K562 (cell line): ENCODE measurements at regions not wholly inside any gene's neighbourhood (a gene's known extent, or its start where the extent isn't known, plus 50 kb on each side); places are given as distances from the start of the nearest gene placed in this dataset.

ENCODE experiments used
- ATAC-seq: fragments of 200-7000 bp; cut with Tn5 transposase; 3 replicates; pipeline ENCODE4 v1.9.1; 2020; ENCODE audit warnings: moderate library complexity
- BruUV-seq: library from RNA; stranded (reverse); fragments of 400-500 nt; replicated peaks from 2 replicates; lab custom pipeline; 2021; lab: Mats Ljungman, UMichigan
- CTCF ChIA-PET: fragments of 300-600 bp; formaldehyde crosslinking; extraction: SDS; loops from one replicate; lab custom pipeline; 2021; ENCODE audit warnings: low intra/inter-chr PET ratio; lab: Yijun Ruan, JAX
- POLR2A ChIA-PET: fragments of 300-600, 350-650 bp; sonication (Branson Sonifier 250); formaldehyde crosslinking; extraction: SDS; loops from one replicate; lab custom pipeline; 2021; ENCODE audit warnings: antibody characterized with exemption, inconsistent platforms; lab: Yijun Ruan, JAX
- DNase-seq, 4 experiments: peaks; one replicate each; pipeline versions ENCODE4 v3.0.0 to v3.0.0-alpha.2; 2011 to 2018; ENCODE audit warnings: low spot score in 3 of 4, mixed read lengths in 3 of 4; ENCODE audit errors: extremely low read depth in 1 of 4
- FAIRE-seq: peaks from 2 replicates; lab custom pipeline; 2011; peaks lifted over from hg19 to GRCh38; lab: Jason Lieb, UNC
- H2AFZ ChIP-seq: 2 replicates; pipeline ENCODE4 v1.6.0; 2011; ENCODE audit warnings: low read depth, low read length, control low read depth, inconsistent platforms
- H3K27ac ChIP-seq: fragments of 200-600 bp; 3 replicates; pipeline ENCODE4 v1.8.0; 2011; ENCODE audit warnings: low read depth, mild to moderate bottlenecking, control low read depth, inconsistent platforms, low read length, moderate library complexity, mixed read lengths; ENCODE audit errors: extremely low read depth
- H3K27me3 ChIP-seq, 2 experiments: fragments of 300-600 bp in 1 of 2; 2 replicates in 1 of 2; 3 replicates in 1 of 2; pipeline versions ENCODE4 v1.6.0 to v1.8.0; 2011; ENCODE audit warnings: inconsistent platforms in 2 of 2, low read length in 2 of 2, mild to moderate bottlenecking in 1 of 2, mixed read lengths in 1 of 2, moderate library complexity in 1 of 2; ENCODE audit not compliant: control insufficient read depth in 2 of 2, insufficient read depth in 2 of 2
- H3K36me3 ChIP-seq: fragments of 300-600 bp; 3 replicates; pipeline ENCODE4 v1.8.0; 2011; ENCODE audit warnings: mild to moderate bottlenecking, low read length, inconsistent platforms; ENCODE audit not compliant: control insufficient read depth, insufficient read depth
- H3K4me1 ChIP-seq, 2 experiments: fragments of 200-600 bp in 1 of 2; replicated peaks in 1 of 2; 2 replicates in 1 of 2; 3 replicates in 1 of 2; pipeline versions ENCODE4 v1.5.1 to v1.8.0; 2011; ENCODE audit warnings: inconsistent platforms in 2 of 2, low read length in 2 of 2, mild to moderate bottlenecking in 1 of 2, mixed read lengths in 1 of 2, moderate library complexity in 1 of 2; ENCODE audit not compliant: control insufficient read depth in 2 of 2, insufficient read depth in 2 of 2
- H3K4me2 ChIP-seq: 2 replicates; pipeline ENCODE4 v1.6.1; 2011; ENCODE audit warnings: low read length, control low read depth, inconsistent platforms, mixed read lengths; ENCODE audit not compliant: insufficient read depth
- H3K4me3 ChIP-seq: fragments of 200-600 bp; sonication (generic), shearing (Covaris generic); 2 replicates; pipeline ENCODE4 v1.5.1; 2016; ENCODE audit warnings: control low read depth, inconsistent platforms
- H3K79me2 ChIP-seq: fragments of 200-600 bp; 3 replicates; pipeline ENCODE4 v1.8.0; 2011; ENCODE audit warnings: low read length, inconsistent platforms; ENCODE audit not compliant: control insufficient read depth, insufficient read depth
- H3K9ac ChIP-seq, 2 experiments: 2 replicates each; pipeline versions ENCODE4 v1.6.0 to v1.6.1; 2011; ENCODE audit warnings: low read depth in 2 of 2, low read length in 2 of 2, control low read depth in 1 of 2, inconsistent platforms in 1 of 2, mild to moderate bottlenecking in 1 of 2, mixed read lengths in 1 of 2; ENCODE audit not compliant: insufficient read depth in 1 of 2
- H3K9me1 ChIP-seq: one replicate; pipeline ENCODE4 v1.6.0; 2011; ENCODE audit warnings: inconsistent platforms, mild to moderate bottlenecking, low read length, moderate library complexity; ENCODE audit not compliant: control insufficient read depth, insufficient read depth
- H3K9me3 ChIP-seq: replicated peaks from 2 replicates; pipeline ENCODE4 v1.5.1; 2011; ENCODE audit warnings: low read depth, low read length, inconsistent platforms; ENCODE audit not compliant: control insufficient read depth, insufficient read depth
- H4K20me1 ChIP-seq: replicated peaks from 2 replicates; pipeline ENCODE4 v1.6.1; 2011; ENCODE audit warnings: low read length, inconsistent platforms, mixed read lengths; ENCODE audit not compliant: control insufficient read depth, insufficient read depth
- CTBP1 ChIP-seq: fragments of 450-650 bp; IDR thresholded peaks from 2 replicates; pipeline ENCODE4 v1.6.1; 2016; ENCODE audit warnings: borderline replicate concordance
- FUS ChIP-seq: fragments of 200-400 bp; formaldehyde crosslinking; optimal IDR thresholded peaks from 2 replicates; pipeline ENCODE3; 2017; ENCODE audit warnings: low read depth, low read length
- IRF2 ChIP-seq: sonication (generic); formaldehyde crosslinking; IDR thresholded peaks from 2 replicates; pipeline ENCODE4 v1.8.1; 2022; ENCODE audit warnings: mild to moderate bottlenecking, missing genetic modification reagents
- L3MBTL2 ChIP-seq: fragments of 450-650 bp; IDR thresholded peaks from 2 replicates; pipeline ENCODE4 v1.6.1; 2016; ENCODE audit warnings: mild to moderate bottlenecking, moderate library complexity
- NFATC3 ChIP-seq: fragments of 450-650 bp; IDR thresholded peaks from 2 replicates; pipeline ENCODE4 v1.6.1; 2017; ENCODE audit warnings: mild to moderate bottlenecking
- PRMT5 ChIP-seq: sonication (generic); formaldehyde crosslinking; IDR thresholded peaks from 2 replicates; pipeline ENCODE4 v1.5.0; 2020; ENCODE audit warnings: missing genetic modification reagents
- PRPF4 ChIP-seq: fragments of 200-400 bp; formaldehyde crosslinking; IDR thresholded peaks from one replicate; pipeline ENCODE4 v1.6.1; 2017; ENCODE audit warnings: low read length, low read depth, mild to moderate bottlenecking; ENCODE audit not compliant: insufficient read depth, poor library complexity, severe bottlenecking
- SREBF1 ChIP-seq: fragments of 150-350 bp; IDR thresholded peaks from 2 replicates; pipeline ENCODE4 v1.6.1; 2014; ENCODE audit warnings: antibody characterized with exemption, low read depth, low read length, borderline replicate concordance
- ZNF551 ChIP-seq: fragments of 250-450 bp; sonication (Bioruptor Pico); IDR thresholded peaks from 2 replicates; pipeline ENCODE4 v1.5.0; 2021; ENCODE audit warnings: mild to moderate bottlenecking, moderate library complexity
- WGBS: fragments of 100-300 bp; shearing (Covaris generic); methylation state at CpG from one replicate; pipeline ENCODE4 v1.1.6; 2016; ENCODE audit warnings: low coverage, mixed read lengths; ENCODE audit not compliant: insufficient coverage; ENCODE audit errors: missing lambda C conversion rate; 5-methylcytosine and 5-hydroxymethylcytosine counted together
- in situ Hi-C: fragments of 300-500 bp; cut with MboI; formaldehyde crosslinking; loops from 4 replicates; pipeline ENCODE4 v1.15.0; 2018; ENCODE audit warnings: inconsistent platforms, mixed read lengths
- intact Hi-C: fragments of 100-400 bp; cut with micrococcal nuclease; formaldehyde crosslinking; loops from 2 replicates; pipeline ENCODE4 v1.14.2; 2022

- ChIA-PET CTCF (no interaction called here), POLR2A (no interaction called here)
- Histone ChIP-seq H3K4me1 (no peaks in the 10 kb centered on the region), H3K36me3 (no peaks in the 10 kb centered on the region), H3K27ac (no peak overlapping the region), H4K20me1 (no peaks in the 10 kb centered on the region), H3K4me2 (no peak overlapping the region), H3K27me3 (no peaks in the 10 kb centered on the region), H3K9me1 (no peaks in the 10 kb centered on the region), H3K4me3 (no peak overlapping the region)
- no peak for ATAC-seq
- in situ Hi-C loops, result no loop called here
- TF ChIP-seq IRF2 (CRISPR knock-in tag) (no peak), PRMT5 (CRISPR knock-in tag) (no peak), ZNF551 (no peak), SREBF1 (no peak), FUS (no peak), NFATC3 (no peak), PRPF4 (no peak), CTBP1 (no peak), L3MBTL2 (no peak)
- TF ChIP-seq, all 486 proteins: peak for 0
- 45% methylated on average over 2 of the region's 2 CpGs for WGBS
- no peaks in the 10 kb centered on the region for H3K79me2 ChIP-seq
- intact Hi-C loops, result no loop called here
- FAIRE-seq, result no peak
- no peak for DNase-seq
- BruUV-seq, result no TSS peak
- H3K9ac ChIP-seq, result no peak overlapping the region
- H2AFZ ChIP-seq, result no peak overlapping the region
- H3K9me3 ChIP-seq, result no peaks in the 10 kb centered on the region
These were observed 341.9 kb upstream of the NOVA1 start for GRCh38 chr14:26939755-26940154.
